Stimulated activated CD4-positive, alpha-beta T cell treated with anti-CD3 and anti-CD28 coated beads, Interleukin-1b, Interleukin-23, amount 100 ng/mL, for 4 hours (primary cell): ENCODE measurements at regions not wholly inside any gene's neighbourhood (a gene's known extent, or its start where the extent isn't known, plus 50 kb on each side); places are given as distances from the start of the nearest gene placed in this dataset.

ENCODE experiments used
- DNase-seq, 2 donors: peaks; one replicate each; pipeline ENCODE4 v3.0.0-alpha.2; 2020; ENCODE audit warnings: low read depth in 2 of 2

DNA sequence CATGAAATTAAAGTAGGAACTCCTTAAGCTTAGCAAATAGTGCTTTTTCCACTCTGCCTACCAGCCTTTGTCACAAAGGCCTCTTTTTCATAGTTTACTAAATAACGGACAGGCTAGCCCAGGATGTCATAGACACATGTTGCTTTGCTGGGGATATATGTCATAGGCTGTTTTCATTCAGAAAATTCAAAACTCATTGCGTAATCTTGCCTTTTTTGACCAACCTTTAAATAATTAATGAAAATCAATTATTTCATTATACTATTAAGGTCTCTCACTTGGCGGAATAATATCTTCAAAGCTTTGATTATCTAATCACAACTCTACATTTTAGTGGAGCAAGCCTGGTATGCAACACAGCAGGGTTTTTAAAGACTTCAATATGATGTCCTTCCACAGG lies 1245.7 kb upstream of the LRRTM1 start:
- no peak for DNase-seq

DNA sequence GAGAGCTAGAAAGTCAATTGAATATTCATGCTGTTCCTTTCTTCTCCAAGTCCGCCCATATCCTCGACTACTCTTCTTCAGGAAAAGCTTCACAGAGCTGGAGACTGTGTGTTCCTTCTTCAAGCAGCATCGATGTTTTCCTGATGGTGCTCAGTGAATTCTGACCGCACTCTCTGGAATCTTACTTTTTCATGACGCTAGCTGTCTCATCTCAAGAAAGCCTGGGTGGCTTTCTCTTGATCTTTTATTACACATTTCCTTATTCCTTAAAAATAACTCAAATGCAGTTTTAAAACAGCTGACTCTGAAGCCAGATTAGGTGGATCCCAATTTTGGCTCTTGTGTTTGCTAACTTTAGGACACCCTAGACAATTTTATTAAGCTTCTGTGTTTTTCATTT lies 1245.1 kb upstream of the LRRTM1 start:
- no peak for DNase-seq

DNA sequence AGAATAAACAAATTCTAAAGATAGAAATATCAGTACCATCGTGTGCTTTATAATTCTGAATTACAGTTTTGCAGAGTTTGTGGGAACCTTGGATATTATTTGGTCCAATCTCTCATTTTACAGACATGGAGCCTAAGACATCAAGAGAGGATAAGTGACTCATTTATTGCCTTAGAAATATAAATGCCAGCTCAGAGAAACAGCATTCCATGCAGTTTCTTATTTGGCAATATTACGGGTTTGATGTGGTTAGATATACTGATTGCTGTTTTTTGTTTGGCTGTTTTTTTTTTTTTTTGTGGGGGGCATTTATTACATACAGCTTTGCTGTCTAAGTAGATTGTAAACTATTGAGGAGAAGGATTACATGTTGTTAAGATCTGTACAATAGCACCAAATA lies 1241.1 kb upstream of the LRRTM1 start:
- DNase-seq, result no peak

DNA sequence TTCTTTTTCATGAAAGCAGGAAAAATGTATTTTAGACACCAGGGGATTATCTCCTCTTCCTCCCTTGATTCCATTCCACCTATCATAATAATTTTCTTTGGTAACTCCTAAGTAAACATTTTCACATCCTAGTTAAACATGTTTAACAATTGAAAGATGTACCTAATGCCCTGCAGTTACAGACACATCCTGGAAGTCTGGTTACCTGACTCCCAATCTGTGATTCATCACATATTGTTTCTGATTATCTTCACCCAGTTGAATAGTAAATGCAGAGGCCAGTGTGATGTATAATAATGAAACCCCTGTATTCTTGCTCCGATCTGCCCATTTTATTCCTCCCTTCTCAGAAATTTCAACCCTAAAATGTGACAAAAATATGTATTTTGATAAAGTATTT lies 1237.6 kb upstream of the LRRTM1 start:
- DNase-seq, result no peak

DNA sequence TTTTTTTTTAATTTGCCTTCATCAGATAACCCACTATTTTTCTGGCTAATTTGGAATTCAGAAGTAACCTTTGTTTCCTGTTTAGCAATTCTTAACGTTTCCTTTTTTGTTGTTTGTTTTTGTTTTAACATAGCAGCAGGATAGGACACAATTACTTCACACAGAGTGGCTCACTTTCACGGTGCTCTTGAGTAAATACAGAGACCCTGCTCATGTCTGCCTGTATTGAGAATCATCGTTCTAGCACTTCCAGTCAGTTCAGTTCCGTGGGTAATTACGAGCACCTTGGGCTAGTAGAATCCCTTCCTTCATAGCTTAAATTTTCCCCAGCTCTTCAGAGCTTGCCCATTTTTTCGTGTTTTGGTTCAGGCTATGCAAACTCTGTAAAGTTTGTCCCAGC lies 1225.4 kb upstream of the LRRTM1 start:
- no peak for DNase-seq

DNA sequence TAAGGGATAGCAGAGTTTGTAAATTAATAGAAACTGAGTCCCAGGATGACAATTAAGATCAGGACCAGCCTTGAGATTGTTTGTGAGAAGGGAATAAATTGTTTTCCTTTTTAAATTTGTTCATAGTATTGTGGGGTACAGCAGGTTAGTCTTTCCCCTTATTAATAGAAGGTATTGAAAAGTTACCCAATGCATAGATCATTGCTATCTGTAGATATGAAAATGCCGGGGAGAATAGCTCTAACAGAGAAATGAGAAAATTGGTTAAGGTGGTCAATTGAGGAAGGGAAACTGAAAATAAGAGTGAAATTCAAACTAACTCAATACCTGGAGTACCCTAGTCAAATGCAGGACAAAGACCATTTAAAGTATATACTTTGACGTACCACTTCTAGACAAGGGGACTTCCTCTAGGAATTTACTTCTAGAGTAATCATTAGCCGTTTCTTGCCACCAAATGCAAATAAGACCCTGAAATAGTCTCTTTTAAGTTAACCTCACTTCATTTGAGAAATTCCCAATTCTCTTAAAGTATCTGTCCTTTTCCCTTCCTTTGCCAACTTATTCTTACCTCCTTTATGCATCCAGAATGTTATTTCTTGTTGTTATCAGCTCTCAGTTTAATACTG lies 1224.4 kb upstream of the LRRTM1 start:
- DNase-seq, result no peak

DNA sequence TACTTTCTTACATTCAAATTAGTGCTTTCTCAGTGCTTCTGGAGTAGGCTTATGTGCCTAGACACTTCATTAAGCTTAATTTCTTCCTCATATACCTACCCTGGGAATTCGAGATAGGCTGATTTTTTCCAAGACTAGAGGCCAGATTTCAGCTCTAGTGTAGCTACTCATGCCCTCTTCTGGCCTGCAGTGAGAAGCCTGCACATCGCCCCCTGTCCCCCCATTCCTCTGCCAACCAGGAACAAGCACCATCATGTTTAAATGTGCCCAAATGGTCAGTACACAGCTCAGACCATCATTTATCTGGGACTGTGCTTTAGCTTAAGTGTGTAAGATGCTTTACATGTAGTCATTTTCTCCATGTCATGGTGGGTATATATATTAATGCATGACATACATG lies 1218.8 kb upstream of the LRRTM1 start:
- no peak for DNase-seq

DNA sequence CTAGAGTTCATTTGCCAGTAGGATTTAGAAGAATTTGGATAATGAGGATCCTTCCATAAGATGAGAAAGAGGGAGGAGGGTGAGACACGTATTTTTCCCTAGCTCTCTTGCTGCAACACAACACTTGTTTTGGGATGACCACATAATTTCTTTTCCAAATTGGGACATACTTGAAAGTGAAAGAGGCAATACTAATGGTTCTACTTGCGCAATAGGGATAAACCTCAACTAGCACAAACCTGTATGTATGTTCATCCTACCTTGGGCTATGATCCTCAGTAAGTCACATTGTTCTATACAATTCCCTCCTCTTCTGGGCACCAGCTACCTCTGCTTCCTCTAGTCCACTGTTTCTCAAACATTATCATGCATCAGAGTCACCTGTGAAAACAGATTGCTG lies 1208.8 kb upstream of the LRRTM1 start:
- DNase-seq, result no peak

DNA sequence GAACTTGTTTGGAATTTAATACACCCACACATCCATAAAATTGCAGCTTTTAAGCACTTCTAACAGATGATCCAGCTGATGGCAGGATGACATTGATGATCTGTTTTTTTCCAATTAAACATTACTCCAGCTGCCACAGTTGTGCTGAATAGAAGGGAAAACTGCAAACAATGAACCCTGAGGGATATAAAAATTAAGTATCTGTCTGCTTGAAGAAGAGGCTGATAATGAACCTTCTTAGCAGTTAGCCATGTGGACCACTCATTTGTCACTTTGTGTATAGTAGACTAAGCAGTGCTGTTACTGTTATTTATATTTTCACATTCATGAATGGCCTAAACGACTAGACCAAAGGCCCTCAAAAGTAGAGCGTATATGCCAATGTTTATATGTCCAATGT lies 1201.0 kb upstream of the LRRTM1 start:
- no peak for DNase-seq

DNA sequence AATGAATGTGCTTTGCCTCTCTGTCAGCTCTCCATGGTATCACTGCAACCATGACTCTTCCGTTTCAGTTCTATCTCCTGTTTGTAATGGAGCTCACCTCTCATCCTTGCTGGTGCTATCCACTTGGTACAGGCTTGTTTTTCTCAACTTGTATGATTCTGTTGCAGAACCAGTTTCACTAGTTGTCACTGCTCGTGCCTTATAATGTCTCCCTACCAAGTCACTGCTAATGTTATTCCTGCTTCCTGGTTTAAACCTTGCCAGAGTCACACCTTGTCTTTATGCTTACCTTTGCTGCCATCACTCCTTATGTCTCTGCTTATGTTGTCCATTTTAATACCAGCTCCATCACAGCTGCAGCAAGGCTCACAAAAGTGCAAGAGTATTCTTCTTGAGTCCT lies 1191.0 kb upstream of the LRRTM1 start:
- no peak for DNase-seq

DNA sequence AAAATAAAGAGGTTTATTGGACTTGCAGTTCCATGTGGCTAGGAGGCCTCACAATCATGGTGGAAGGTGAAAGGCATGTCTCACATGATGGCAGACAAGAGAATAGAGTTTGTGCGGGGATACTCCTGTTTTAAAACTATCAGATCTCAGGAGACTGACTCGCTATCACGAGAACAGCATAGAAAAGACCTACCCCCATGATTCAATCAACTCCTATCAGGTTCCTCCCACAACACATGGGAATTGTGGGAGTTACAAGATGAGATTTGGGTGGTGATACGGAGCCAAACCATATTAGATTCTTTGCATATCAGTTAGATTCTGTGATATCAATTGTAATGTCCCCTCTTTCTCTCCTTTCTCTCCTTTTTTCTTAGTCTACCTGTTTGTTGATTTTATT lies 1178.7 kb upstream of the LRRTM1 start:
- no peak for DNase-seq

DNA sequence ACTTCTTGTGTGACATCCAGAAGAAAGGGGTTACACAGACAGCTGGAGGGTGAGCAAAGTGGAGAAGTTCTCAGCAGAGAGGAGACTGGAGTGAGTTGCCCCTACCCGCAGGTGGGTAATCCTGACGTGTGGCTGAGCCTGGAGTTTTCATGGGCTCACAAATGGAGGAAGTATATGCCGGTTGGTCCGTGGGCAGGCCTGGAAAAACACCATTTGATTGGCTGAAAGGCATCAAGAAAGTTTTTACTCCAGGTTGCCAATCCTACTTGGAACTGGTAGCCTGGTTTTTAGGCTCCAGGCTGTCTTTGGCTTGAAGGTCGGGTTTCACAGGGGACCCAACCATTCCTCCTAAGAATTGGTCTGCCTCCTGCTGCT lies 1177.4 kb upstream of the LRRTM1 start:
- no peak for DNase-seq

DNA sequence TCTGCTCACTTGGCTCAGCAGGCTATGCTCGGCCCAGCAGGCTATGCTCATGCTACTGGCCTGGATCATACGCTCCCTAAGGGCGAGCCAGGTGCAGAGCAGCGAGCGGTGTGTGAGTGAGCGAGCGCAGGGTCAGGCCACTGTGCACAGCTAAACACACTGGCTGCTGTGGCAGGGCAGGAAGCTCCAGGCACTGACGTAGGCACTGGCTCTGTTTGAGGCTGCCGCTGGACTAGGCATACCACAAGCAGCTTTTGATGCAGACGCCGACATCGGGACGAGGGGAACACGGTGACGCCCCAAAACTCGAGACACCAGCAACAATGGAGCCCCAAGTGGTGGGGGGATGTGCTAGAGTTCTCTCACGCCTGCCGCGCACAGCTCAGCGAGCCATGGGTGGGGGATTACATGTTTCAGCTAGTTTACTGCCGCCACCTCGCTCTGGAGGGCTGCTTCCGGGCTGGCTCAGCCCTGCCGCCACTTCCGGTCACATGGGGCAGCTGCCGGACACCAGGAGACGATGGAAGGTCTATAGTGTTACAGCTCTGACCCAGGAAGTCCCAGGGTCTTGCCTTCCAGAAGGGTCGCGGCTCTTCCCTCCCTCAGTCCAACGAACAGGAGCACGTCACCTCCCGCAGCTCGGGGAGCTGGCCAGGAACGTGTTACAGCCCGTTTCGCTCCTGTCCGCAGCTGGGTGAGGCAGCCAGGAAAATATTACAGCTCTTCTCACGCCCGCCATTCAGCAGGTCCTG lies 1176.9 kb upstream of the LRRTM1 start:
- DNase-seq, result no peak

DNA sequence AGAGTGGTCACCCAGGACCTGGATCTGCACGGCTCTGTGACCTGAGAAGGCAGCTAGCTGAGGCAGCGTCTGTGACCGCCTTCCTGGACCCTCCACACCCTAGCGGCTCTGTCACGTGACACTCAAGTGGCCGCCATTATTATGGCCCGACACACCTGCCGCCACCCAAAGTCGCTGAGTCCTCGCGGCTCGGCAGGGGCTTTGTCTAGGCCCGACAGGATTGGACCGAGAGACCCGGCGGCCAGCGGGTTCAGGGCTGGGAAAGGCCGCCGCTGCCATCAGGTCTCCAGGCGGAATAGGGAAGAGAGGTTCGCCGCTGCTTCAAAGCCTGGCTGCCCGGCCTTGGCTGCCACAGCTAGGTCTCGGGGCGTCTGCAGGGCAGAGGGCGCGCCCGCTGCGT lies 1162.5 kb upstream of the LRRTM1 start:
- no peak for DNase-seq

DNA sequence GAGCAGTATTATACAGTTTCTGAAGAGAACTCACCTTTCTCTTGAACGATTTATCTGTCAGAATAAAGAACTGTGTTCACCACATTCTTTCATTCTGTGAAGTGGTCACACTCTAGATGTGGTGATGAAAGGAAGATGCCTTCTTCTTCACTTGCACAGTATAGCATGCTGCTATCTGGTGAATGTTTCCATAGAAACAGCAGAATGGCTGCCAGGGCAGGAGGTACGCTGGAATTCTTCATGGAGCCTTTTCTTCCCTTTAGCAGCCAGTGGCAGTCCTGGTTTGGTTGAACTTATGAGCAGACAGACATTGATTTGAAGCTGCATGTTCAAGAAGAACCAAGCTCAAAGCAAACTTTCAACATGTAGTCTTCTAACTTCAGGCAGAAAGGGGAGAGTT lies 1157.9 kb upstream of the LRRTM1 start:
- DNase-seq, result no peak

DNA sequence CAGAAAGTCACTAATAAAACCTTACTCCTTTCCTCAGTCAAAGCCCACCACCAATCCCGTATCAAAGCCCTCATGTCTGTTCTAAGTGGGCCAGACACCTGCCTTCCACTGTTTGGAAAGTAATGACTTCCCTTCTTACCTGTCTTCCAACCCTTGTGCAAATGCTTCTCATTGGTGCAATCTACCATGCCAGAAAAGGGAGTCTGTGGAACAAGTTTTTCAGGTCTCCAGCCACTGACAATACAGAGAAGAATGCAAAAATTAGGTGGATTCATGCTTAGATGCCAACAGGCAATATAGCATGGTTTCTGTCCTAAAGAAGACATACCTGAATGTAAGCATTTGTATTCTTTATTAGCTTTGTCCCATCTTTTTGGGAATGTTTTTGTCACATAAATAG lies 1140.6 kb upstream of the LRRTM1 start:
- no peak for DNase-seq

DNA sequence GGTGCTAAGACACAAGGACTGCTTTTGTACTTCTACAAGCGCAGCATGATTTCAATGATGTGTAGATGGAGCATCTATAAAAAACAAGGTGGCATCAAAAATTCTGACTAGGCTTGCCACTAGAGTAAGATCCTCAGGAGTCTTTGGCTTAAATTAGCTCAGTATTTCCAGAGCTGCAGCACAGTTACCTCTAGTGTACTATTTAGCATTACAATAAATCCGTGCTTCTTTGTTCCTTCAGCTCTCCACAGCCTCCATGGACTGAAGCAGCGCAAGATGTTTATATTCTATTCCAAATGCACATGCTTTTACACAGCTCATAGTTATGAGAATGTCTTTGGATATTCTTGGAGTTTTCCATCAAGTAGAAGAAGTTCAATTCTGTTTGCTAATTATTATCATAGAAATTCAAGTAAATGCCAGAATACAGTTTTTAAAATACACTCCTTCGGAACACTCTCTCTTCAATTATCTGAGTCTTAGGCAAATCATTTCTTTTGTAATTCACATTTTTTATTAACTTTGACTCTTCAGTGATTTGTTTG lies 1133.0 kb upstream of the LRRTM1 start:
- no peak for DNase-seq

DNA sequence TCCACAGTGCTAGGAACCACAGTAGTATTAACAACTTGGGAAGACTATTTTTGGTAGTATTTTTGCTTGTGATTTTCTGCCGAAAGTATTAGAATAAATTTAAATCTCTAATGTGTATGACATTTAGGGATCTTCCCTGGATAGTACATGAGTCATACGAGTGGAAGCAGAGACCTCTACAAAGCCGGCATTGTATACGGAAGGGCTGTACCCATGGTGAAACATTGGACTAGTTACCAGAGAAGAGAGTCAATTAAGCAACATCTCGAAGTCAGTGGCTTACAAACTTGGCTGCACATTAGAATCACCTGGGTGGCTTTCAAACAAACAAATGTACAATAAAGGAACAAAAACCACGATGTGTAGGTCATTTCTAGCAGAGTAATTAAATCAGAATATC lies 1131.7 kb upstream of the LRRTM1 start:
- DNase-seq, result no peak

DNA sequence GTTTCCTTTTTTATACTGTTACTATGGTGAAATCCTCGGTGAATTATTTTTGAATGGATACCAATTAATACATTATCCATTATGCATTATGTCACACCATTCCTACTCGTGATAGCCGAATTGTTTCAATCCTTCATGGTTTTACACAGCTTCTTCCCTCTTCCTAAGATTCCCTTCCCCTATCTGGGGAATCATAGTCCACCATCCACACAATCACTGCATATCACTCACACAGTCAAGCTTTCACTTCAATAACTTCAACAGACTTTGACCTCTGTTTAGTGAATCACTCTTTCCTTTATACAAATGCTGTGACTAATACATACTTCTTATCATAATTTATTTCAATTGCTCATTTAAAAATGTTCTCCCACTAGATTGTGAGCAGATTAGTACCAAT lies 1108.1 kb upstream of the LRRTM1 start:
- DNase-seq, result no peak

DNA sequence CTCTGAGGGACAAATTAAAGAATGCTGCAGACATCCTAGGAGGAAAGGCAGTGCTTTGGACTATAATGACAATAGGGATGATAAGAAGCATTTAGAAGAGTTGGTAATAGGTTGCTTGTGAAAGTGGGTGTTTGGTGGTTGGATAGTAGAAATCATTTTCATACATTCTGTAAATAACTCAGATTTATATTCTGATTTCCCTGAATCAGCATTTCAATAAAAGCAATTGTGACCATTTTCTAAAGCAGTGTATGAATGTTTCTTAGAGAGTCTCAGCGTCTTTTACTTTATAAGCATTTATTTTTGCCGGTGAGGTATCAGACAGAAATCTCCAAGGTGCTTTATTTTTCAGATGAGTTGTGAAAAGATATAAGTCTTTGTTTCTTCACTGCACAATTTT lies 1099.0 kb upstream of the LRRTM1 start:
- no peak for DNase-seq

DNA sequence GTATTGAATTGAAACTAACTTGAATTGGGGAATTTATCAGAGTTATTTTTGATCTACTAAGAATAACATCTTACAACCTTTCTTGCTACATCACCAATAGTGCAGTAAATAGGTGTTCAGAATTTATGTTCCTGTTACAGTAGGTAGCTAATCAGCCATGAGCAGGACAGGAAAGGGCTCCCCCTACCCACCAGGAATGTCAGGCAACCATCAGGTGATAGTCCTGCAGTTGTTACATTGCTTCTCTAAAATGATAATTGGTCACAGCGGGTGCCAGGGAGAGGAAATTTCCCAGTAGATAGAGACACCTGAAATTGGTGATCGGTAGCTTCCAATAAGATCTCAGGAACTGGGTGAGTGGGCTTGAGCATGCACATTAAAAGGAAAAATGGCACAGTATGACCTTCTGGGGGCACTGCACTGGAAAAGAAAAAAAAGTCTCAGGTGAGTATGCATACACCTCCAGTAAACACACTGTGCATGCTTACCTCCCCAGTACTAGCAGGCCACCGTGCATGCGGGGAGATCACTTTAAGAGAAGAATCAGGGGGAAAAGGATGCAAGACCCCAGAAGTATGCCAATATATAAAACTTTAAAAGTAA lies 1092.0 kb upstream of the LRRTM1 start:
- no peak for DNase-seq

DNA sequence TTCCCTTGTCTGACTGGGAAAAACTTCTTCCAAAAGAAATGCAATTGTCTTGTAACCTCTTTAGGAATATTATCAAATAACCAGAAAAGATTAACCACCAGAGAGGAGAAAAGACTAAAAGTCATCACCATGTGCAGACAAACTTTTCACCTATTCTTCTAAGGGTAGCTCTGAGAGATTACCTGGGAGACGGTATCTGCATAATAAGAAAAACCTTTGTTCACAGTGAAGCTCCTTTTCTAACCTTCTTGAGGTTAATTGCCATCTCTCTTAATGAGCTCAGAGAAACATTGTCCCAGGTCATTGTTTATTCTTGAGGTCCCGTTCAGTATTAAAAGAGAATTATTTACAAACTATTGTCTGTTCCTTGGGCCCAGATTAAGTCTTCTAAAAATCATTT lies 1091.2 kb upstream of the LRRTM1 start:
- no peak for DNase-seq

DNA sequence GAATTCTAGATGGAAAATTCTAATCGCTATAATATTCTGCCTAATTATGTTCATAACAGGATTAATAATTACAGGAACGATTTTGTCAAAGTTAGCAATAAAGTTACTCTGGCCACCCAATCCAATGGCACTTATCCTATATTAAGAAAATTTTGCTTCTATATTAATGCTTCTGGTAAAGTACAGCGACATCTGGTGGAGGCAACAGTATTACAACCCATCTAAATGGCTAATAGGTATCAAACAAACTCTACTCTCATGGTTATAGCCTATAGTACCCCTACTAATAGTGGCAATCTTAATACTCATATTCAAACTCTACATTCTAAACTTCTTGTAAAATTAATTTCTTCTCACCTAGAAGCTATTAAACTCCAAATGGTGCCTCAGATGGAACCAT lies 1084.7 kb upstream of the LRRTM1 start:
- no peak for DNase-seq
